ENCODE measurements at regions not wholly inside any gene's neighbourhood (a gene's known extent, or its start where the extent isn't known, plus 50 kb on each side); places are given as distances from the start of the nearest gene placed in this dataset.

DNA sequence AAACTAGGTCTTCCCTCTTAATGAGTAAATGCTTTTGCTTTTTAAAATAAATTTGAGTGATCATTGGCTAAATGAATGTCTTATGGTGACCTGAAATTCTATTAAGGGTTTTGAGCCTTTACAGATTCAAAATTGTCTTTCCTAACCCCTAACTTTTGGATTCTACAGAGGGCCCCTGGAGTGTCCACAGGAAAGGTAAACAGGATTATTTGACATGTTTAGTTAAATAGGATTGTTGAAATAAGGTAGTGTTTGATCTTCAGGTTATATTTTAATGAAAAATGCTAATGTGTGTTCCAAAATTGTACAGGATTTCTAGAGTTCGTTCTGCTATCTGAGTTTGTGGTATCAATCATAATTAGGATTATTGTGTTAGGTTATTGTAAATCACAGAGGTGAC lies 55.9 kb upstream of the GJB6 start:
- Histone ChIP-seq H3K27ac (ENCODE audit: low read depth, low read length) (no peak overlapping the region), H3K9ac (ENCODE audit: low read length) (no peak overlapping the region), H2AFZ (ENCODE audit: low read depth, low read length, severe bottlenecking) (no peak overlapping the region), H3K9me2 (replicated peaks; ENCODE audit: insufficient read depth, low read length) (no peaks in the 10 kb centered on the region), H4K20me1 (ENCODE audit: low read depth, low read length) (no peaks in the 10 kb centered on the region), H3K79me2 (ENCODE audit: insufficient read depth, low read length) (no peaks in the 10 kb centered on the region), H3F3A (ENCODE audit: insufficient read depth) (no peaks in the 10 kb centered on the region), H3K27me3 (ENCODE audit: low read length) (no peaks in the 10 kb centered on the region), H3K36me3 (ENCODE audit: low read length) (no peaks in the 10 kb centered on the region), H3K4me2 (ENCODE audit: low read depth, low read length, poor library complexity, severe bottlenecking) (no peak overlapping the region), H3K9me3 (ENCODE audit: insufficient read depth, low read length) (peaks cover 37% of the 10 kb centered on the region; the same call in 1 of the 2 replicates), H3K4me3 (ENCODE audit: insufficient read depth, low read length, poor library complexity, severe bottlenecking) (no peak overlapping the region)
- TF ChIP-seq, protein P1, sequence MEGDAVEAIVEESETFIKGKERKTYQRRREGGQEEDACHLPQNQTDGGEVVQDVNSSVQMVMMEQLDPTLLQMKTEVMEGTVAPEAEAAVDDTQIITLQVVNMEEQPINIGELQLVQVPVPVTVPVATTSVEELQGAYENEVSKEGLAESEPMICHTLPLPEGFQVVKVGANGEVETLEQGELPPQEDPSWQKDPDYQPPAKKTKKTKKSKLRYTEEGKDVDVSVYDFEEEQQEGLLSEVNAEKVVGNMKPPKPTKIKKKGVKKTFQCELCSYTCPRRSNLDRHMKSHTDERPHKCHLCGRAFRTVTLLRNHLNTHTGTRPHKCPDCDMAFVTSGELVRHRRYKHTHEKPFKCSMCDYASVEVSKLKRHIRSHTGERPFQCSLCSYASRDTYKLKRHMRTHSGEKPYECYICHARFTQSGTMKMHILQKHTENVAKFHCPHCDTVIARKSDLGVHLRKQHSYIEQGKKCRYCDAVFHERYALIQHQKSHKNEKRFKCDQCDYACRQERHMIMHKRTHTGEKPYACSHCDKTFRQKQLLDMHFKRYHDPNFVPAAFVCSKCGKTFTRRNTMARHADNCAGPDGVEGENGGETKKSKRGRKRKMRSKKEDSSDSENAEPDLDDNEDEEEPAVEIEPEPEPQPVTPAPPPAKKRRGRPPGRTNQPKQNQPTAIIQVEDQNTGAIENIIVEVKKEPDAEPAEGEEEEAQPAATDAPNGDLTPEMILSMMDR (IDR thresholded peaks at IDR 0.05; ENCODE audit: insufficient read depth, low read length, poor library complexity, severe bottlenecking): no peak
- TF ChIP-seq EZH2phosphoT487 (conservative IDR thresholded peaks at IDR 0.05; ENCODE audit: low read length): no peak

DNA sequence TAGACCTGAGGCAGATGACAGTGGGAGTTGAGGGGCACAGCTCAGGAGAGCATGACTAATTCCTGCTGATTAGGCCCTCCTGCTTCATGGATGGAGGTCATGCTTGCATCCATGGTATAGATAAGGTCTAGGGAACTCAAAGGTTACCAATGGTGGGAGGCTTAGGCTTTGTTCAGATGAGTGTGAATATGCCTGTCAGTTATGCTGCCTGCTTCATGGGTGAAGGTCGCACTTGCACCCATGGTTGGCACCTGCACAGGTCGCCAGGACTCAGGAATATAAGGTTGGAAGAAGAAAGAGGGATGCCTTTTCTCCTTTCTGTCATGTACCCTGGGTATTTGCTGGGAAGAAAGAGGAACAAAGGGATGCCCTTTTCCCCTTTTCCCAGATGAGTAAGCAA lies 53.4 kb upstream of the GJB6 start:
- no peak overlapping the region for H3K4me2 ChIP-seq (ENCODE audit: low read depth, low read length, poor library complexity, severe bottlenecking)
- H3K9me3 ChIP-seq (ENCODE audit: insufficient read depth, low read length): peaks cover 42% of the 10 kb centered on the region; the same call in 1 of the 2 replicates
- no peaks in the 10 kb centered on the region for H3F3A ChIP-seq (ENCODE audit: insufficient read depth)
- H3K4me3 ChIP-seq (ENCODE audit: insufficient read depth, low read length, poor library complexity, severe bottlenecking): no peak overlapping the region
- no peak overlapping the region for H3K27ac ChIP-seq (ENCODE audit: low read depth, low read length)
- no peaks in the 10 kb centered on the region for H3K9me2 ChIP-seq (replicated peaks; ENCODE audit: insufficient read depth, low read length)
- H3K27me3 ChIP-seq (ENCODE audit: low read length): no peaks in the 10 kb centered on the region
- no peaks in the 10 kb centered on the region for H3K36me3 ChIP-seq (ENCODE audit: low read length)
- no peaks in the 10 kb centered on the region for H4K20me1 ChIP-seq (ENCODE audit: low read depth, low read length)
- H3K9ac ChIP-seq (ENCODE audit: low read length): no peak overlapping the region
- H3K79me2 ChIP-seq (ENCODE audit: insufficient read depth, low read length): no peaks in the 10 kb centered on the region
- TF ChIP-seq, protein P1 (IDR thresholded peaks at IDR 0.05; ENCODE audit: insufficient read depth, low read length, poor library complexity, severe bottlenecking): no peak
- no peak for TF ChIP-seq EZH2phosphoT487 (conservative IDR thresholded peaks at IDR 0.05; ENCODE audit: low read length)
- no peak overlapping the region for H2AFZ ChIP-seq (ENCODE audit: low read depth, low read length, severe bottlenecking)
